ENCODE measurements at regions not wholly inside any gene's neighbourhood (a gene's known extent, or its start where the extent isn't known, plus 50 kb on each side); places are given as distances from the start of the nearest gene placed in this dataset.

- TF ChIP-seq ZNF565 (CRISPR knock-in tag; conservative IDR thresholded peaks at IDR 0.05; ENCODE audit: low read depth) (no peak), ZFP30 (CRISPR knock-in tag; IDR thresholded peaks at IDR 0.05) (no peak), ESRRG (CRISPR knock-in tag; IDR thresholded peaks at IDR 0.05) (no peak), RARB (CRISPR knock-in tag; IDR thresholded peaks at IDR 0.05) (no peak), CSRNP3 (CRISPR knock-in tag; IDR thresholded peaks at IDR 0.05) (no peak), ARNTL (CRISPR knock-in tag; IDR thresholded peaks at IDR 0.05; ENCODE audit: borderline replicate concordance, low read depth) (no peak), BACH2 (CRISPR knock-in tag; IDR thresholded peaks at IDR 0.05; ENCODE audit: borderline replicate concordance) (no peak), ZC3H10 (CRISPR knock-in tag; IDR thresholded peaks at IDR 0.05) (no peak), PATZ1 (CRISPR knock-in tag; IDR thresholded peaks at IDR 0.05; ENCODE audit: borderline replicate concordance) (no peak), ZFP3 (CRISPR knock-in tag; IDR thresholded peaks at IDR 0.05) (no peak), TOX (CRISPR knock-in tag; IDR thresholded peaks at IDR 0.05; ENCODE audit: borderline replicate concordance) (no peak), PPARA (CRISPR knock-in tag; IDR thresholded peaks at IDR 0.05; ENCODE audit: borderline replicate concordance) (no peak), SNAI2 (CRISPR knock-in tag; IDR thresholded peaks at IDR 0.05) (no peak), CREB5 (CRISPR knock-in tag; IDR thresholded peaks at IDR 0.05; ENCODE audit: low read depth) (no peak)
- no peak for ATAC-seq
These were observed 344.9 kb upstream of the JAG1 start for GRCh38 chr20:11018668-11019170.

- TF ChIP-seq ZNF565 (CRISPR knock-in tag; conservative IDR thresholded peaks at IDR 0.05; ENCODE audit: low read depth) (no peak), ZFP30 (CRISPR knock-in tag; IDR thresholded peaks at IDR 0.05) (no peak), RARB (CRISPR knock-in tag; IDR thresholded peaks at IDR 0.05) (no peak), POU6F1 (CRISPR knock-in tag; IDR thresholded peaks at IDR 0.05; ENCODE audit: borderline replicate concordance, low read depth) (no peak), ZC3H10 (CRISPR knock-in tag; IDR thresholded peaks at IDR 0.05) (no peak), SNAI2 (CRISPR knock-in tag; IDR thresholded peaks at IDR 0.05) (no peak), ZNF70 (CRISPR knock-in tag; IDR thresholded peaks at IDR 0.05) (no peak)
- no peak; the same call in 2 of the 3 replicates for ATAC-seq
These were observed 346.9 kb upstream of the JAG1 start for GRCh38 chr20:11020712-11021111.

GRCh38 chr20:11027224-11027623 is 353.4 kb upstream of the JAG1 start:
- no peak for ATAC-seq
- TF ChIP-seq ARNTL (CRISPR knock-in tag; IDR thresholded peaks at IDR 0.05; ENCODE audit: borderline replicate concordance, low read depth): no peak
- no peak for TF ChIP-seq CSRNP3 (CRISPR knock-in tag; IDR thresholded peaks at IDR 0.05)
- TF ChIP-seq PATZ1 (CRISPR knock-in tag; IDR thresholded peaks at IDR 0.05; ENCODE audit: borderline replicate concordance): no peak
- TF ChIP-seq ZNF70 (CRISPR knock-in tag; IDR thresholded peaks at IDR 0.05): no peak
- no peak for TF ChIP-seq BACH2 (CRISPR knock-in tag; IDR thresholded peaks at IDR 0.05; ENCODE audit: borderline replicate concordance)
- no peak for TF ChIP-seq TSHZ2 (CRISPR knock-in tag; IDR thresholded peaks at IDR 0.05)
- no peak for TF ChIP-seq POU6F1 (CRISPR knock-in tag; IDR thresholded peaks at IDR 0.05; ENCODE audit: borderline replicate concordance, low read depth)
- no peak for TF ChIP-seq ZFP30 (CRISPR knock-in tag; IDR thresholded peaks at IDR 0.05)
- TF ChIP-seq ISL1 (CRISPR knock-in tag; IDR thresholded peaks at IDR 0.05): no peak
- TF ChIP-seq ESRRG (CRISPR knock-in tag; IDR thresholded peaks at IDR 0.05): no peak
- no peak for TF ChIP-seq CSDC2 (CRISPR knock-in tag; IDR thresholded peaks at IDR 0.05)
- TF ChIP-seq PPARA (CRISPR knock-in tag; IDR thresholded peaks at IDR 0.05; ENCODE audit: borderline replicate concordance): no peak
